ENCODE measurements at regions not wholly inside any gene's neighbourhood (a gene's known extent, or its start where the extent isn't known, plus 50 kb on each side); places are given as distances from the start of the nearest gene placed in this dataset.

DNA sequence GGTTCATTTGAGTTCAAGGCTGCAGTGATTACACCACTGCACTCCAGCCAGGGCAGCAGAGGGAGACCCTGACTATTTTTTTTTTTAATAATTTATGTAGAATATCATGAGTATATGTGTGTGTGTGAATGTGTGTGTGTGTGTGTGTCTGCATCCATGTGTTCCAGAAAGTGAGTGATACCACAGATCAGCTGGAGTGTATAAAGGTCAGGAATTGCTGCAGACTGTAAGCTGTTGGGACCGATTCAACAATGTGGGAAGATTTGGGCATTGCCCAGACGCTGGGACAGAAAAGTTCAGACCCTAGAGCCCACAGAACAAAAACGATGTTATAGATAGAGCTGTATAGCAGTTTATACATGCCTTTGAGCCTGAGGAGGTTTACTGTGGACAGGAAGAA is 435.6 kb downstream of the CCSER2 start:
- Histone ChIP-seq H3K36me3 (ENCODE audit: control insufficient read depth, insufficient read depth, low read length) (no peaks in the 10 kb centered on the region), H3K4me1 (ENCODE audit: control insufficient read depth, insufficient read depth, low read length) (no peaks in the 10 kb centered on the region), H3K56ac (ENCODE audit: extremely low read depth, insufficient read depth, low read length) (no peak overlapping the region), H2BK5ac (ENCODE audit: low read depth, low read length, poor library complexity, severe bottlenecking) (no peak overlapping the region), H3K9ac (ENCODE audit: low read depth, low read length) (no peak overlapping the region), H3K79me1 (ENCODE audit: low read depth in 1 of 2, low read length in 2 of 2) (no peaks in the 10 kb centered on the region), H3K9me1 (ENCODE audit: insufficient read depth, low read length) (no peaks in the 10 kb centered on the region), H3K14ac (replicated peaks; ENCODE audit: low read depth, low read length) (no peak overlapping the region), H4K8ac (ENCODE audit: low read depth in 2 of 2, low read length in 2 of 2) (no peak overlapping the region), H3K4ac (ENCODE audit: low read depth, low read length) (no peak overlapping the region), H3K4me3 (ENCODE audit: insufficient read depth, low read depth, low read length) (no peak overlapping the region), H2BK15ac (ENCODE audit: low read depth, low read length) (no peak overlapping the region), H2BK20ac (ENCODE audit: low read depth, low read length) (no peak overlapping the region), H3K9me3 (ENCODE audit: control insufficient read depth, insufficient read depth, low read length) (peaks cover 15% of the 10 kb centered on the region; the same call in 1 of the 2 replicates), H2AK9ac (replicated peaks; ENCODE audit: low read depth, low read length, poor library complexity) (no peak overlapping the region), H2BK120ac (ENCODE audit: low read depth, low read length) (no peak overlapping the region), H2AFZ (replicated peaks; ENCODE audit: low read length, poor library complexity) (no peak overlapping the region), H3K27me3 (ENCODE audit: control insufficient read depth, insufficient read depth, low read length) (no peaks in the 10 kb centered on the region), H2AK5ac (ENCODE audit: low read depth, low read length) (no peak overlapping the region), H4K91ac (ENCODE audit: insufficient read depth, low read depth, low read length) (no peak overlapping the region), H3K27ac (ENCODE audit: insufficient read depth, low read length) (no peak overlapping the region), H3K18ac (ENCODE audit: low read depth, low read length) (no peak overlapping the region), H3K23ac (ENCODE audit: low read depth, low read length) (no peak overlapping the region), H4K20me1 (ENCODE audit: insufficient read depth, low read length) (no peaks in the 10 kb centered on the region), H4K5ac (ENCODE audit: low read depth, low read length) (no peak overlapping the region), H3K4me2 (ENCODE audit: low read depth, low read length) (no peak overlapping the region)
- WGBS, 2 experiments (ENCODE audit: extremely low coverage in 2 of 2, insufficient read length in 1 of 2) = 20% methylated on average over 1 of the region's 3 CpGs; no CpG with 5 or more reads in 1 of the 2 experiments
- in situ Hi-C loops (cut with MboI; ENCODE audit: low sequenced_read_pairs) (no loop called here), intact Hi-C loops (cut with micrococcal nuclease) (no loop called here), dilution Hi-C loops (cut with HindIII; ENCODE audit: low sequenced_read_pairs, unreplicated experiment) (no loop called here)
- CTCF ChIA-PET = no interaction called here
- TF ChIP-seq, protein P1, sequence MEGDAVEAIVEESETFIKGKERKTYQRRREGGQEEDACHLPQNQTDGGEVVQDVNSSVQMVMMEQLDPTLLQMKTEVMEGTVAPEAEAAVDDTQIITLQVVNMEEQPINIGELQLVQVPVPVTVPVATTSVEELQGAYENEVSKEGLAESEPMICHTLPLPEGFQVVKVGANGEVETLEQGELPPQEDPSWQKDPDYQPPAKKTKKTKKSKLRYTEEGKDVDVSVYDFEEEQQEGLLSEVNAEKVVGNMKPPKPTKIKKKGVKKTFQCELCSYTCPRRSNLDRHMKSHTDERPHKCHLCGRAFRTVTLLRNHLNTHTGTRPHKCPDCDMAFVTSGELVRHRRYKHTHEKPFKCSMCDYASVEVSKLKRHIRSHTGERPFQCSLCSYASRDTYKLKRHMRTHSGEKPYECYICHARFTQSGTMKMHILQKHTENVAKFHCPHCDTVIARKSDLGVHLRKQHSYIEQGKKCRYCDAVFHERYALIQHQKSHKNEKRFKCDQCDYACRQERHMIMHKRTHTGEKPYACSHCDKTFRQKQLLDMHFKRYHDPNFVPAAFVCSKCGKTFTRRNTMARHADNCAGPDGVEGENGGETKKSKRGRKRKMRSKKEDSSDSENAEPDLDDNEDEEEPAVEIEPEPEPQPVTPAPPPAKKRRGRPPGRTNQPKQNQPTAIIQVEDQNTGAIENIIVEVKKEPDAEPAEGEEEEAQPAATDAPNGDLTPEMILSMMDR (conservative IDR thresholded peaks at IDR 0.05; ENCODE audit: low read depth, low read length) = no peak
- TF ChIP-seq RFX5 (IDR thresholded peaks at IDR 0.05; ENCODE audit: low read depth, low read length) (no peak), BHLHE40 (IDR thresholded peaks at IDR 0.05; ENCODE audit: low read depth, low read length) (no peak), MAFK (IDR thresholded peaks at IDR 0.05; ENCODE audit: low read depth, low read length) (no peak), RAD21 (IDR thresholded peaks at IDR 0.05; ENCODE audit: low read length) (no peak), CEBPB (IDR thresholded peaks at IDR 0.05; ENCODE audit: low read depth, low read length) (no peak)
- TF ChIP-seq, protein P2, sequence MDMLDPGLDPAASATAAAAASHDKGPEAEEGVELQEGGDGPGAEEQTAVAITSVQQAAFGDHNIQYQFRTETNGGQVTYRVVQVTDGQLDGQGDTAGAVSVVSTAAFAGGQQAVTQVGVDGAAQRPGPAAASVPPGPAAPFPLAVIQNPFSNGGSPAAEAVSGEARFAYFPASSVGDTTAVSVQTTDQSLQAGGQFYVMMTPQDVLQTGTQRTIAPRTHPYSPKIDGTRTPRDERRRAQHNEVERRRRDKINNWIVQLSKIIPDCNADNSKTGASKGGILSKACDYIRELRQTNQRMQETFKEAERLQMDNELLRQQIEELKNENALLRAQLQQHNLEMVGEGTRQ (IDR thresholded peaks at IDR 0.05; ENCODE audit: low read depth, low read length) = no peak
- no peak for ATAC-seq (ENCODE audit: low read depth)
- no TSS peak for BruUV-seq (replicated peaks)
- POLR2A ChIA-PET (ENCODE audit: unreplicated experiment) = no interaction called here
- no peak for DNase-seq
